Bronchial epithelial cell (primary cell): ENCODE measurements at regions not wholly inside any gene's neighbourhood (a gene's known extent, or its start where the extent isn't known, plus 50 kb on each side); places are given as distances from the start of the nearest gene placed in this dataset.

Experiments used
- DNase-seq: peaks from one replicate; pipeline ENCODE4 v3.0.0-alpha.2; 2010; ENCODE audit warnings: low read depth
- FAIRE-seq: peaks from 2 replicates; lab custom pipeline; 2011; peaks lifted over from hg19 to GRCh38; lab: Jason Lieb, UNC
- H3K27me3 ChIP-seq: 2 replicates; pipeline ENCODE4 v1.5.1; 2011; ENCODE audit warnings: low read length; ENCODE audit not compliant: control insufficient read depth, insufficient read depth
- H3K36me3 ChIP-seq: 2 replicates; pipeline ENCODE4 v1.5.1; 2011; ENCODE audit warnings: low read length; ENCODE audit not compliant: control insufficient read depth, insufficient read depth
- H3K4me3 ChIP-seq: 2 replicates; pipeline ENCODE4 v1.5.1; 2011; ENCODE audit warnings: mild to moderate bottlenecking, low read depth, low read length, control low read depth
- TF ChIP-seq, protein P1 (sequence below): IDR thresholded peaks from 2 replicates; pipeline ENCODE4 v1.5.1; 2011; ENCODE audit warnings: mild to moderate bottlenecking, moderate library complexity, low read length, control low read depth, inconsistent platforms; ENCODE audit not compliant: insufficient read depth, severe bottlenecking

DNA sequence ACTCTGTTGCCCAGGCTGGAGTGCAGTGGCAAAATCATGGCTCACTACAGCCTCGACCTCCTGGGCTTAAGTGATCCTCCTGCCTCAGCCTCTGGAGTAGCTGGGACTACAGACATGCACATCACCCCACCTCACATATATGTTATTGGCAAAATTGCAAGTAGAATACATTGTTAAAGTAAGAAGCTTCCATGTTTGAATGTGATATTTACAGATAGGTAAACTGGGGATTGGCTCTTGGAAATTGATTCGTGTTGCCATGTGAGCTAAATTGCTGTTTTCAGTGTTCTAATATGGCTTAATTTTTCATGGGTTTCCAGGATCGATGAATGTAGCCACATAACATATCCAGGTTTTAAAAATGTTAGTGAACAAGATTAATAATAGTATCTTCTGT lies 149.0 kb upstream of the ZNF217 start:
- no peaks in the 10 kb centered on the region for H3K36me3 ChIP-seq
- H3K4me3 ChIP-seq, result no peak overlapping the region
- TF ChIP-seq, protein P1, sequence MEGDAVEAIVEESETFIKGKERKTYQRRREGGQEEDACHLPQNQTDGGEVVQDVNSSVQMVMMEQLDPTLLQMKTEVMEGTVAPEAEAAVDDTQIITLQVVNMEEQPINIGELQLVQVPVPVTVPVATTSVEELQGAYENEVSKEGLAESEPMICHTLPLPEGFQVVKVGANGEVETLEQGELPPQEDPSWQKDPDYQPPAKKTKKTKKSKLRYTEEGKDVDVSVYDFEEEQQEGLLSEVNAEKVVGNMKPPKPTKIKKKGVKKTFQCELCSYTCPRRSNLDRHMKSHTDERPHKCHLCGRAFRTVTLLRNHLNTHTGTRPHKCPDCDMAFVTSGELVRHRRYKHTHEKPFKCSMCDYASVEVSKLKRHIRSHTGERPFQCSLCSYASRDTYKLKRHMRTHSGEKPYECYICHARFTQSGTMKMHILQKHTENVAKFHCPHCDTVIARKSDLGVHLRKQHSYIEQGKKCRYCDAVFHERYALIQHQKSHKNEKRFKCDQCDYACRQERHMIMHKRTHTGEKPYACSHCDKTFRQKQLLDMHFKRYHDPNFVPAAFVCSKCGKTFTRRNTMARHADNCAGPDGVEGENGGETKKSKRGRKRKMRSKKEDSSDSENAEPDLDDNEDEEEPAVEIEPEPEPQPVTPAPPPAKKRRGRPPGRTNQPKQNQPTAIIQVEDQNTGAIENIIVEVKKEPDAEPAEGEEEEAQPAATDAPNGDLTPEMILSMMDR, result no peak
- DNase-seq (no peak), FAIRE-seq (no peak)
- H3K27me3 ChIP-seq, result no peaks in the 10 kb centered on the region

DNA sequence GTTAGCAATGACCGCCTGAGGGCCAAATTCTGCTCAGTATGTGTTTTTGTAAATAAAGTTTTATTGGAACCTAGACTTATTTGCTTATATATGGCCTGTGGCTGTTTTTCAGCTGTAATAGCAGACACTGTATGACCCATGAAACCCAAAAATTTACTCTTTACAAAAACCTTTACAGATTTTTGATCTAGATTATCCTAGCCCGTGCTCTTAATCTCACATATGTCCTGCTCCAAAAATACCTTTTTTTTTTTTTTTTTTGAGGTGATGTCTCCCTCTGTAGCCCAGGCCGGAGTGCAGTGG lies 148.0 kb upstream of the ZNF217 start:
- TF ChIP-seq, protein P1, result no peak
- no peak for FAIRE-seq

DNA sequence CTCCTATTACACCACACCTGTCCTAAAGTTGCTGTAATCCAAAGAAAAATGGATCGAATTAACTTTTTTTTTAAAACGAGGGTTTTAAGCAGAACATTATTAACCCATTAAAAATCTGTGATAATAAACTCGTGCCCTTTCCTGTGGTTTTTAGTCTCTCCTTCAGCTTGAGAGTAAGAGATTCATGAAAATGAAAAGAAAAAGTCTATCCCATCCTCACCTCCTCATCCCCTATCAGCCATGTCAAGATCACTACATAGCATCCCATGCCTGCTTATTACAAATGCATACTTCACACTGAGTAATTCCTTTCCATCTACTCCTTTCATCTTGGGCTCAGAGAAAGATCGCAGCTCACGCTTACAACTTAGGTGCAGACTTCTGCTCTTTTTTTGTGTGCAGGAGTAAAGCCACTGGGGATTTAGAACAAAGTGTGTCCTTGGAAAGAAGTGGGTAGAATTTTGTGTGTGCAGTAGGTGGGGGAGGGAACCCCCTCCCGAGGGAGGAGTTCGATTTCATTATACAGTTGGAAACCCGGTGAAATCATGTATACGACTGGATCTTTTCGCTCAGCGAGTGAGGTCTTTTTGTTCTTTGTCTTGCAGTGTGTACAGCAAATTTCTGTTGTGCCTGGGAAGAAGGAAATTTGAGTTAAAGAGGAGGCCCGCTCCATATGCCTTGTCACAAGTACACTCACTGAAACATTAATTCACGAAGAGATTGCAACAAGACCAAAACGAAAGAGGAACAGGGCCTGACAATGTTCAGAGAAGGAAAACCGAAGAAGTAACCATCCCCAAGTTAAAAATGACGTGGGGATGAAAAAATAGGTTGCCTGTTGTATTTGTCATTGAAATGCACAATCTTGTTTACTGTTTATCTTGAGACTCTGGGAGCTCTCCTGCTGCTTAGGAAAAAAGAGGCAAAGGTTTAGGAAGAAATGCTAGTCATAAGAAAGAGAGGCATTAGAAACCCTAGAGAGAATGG lies 146.5 kb upstream of the ZNF217 start:
- DNase-seq, result peak; percentile 63
- Histone ChIP-seq H3K27me3 (no peaks in the 10 kb centered on the region), H3K4me3 (peak overlapping the region; percentile 10), H3K36me3 (no peaks in the 10 kb centered on the region)
- TF ChIP-seq, protein P1, result no peak
- no peak for FAIRE-seq

More for the DNA sequence above, 148.0 kb upstream of the ZNF217 start:
- no peaks in the 10 kb centered on the region for H3K36me3 ChIP-seq
- H3K4me3 ChIP-seq, result no peak overlapping the region
- DNase-seq, result no peak
- H3K27me3 ChIP-seq, result no peaks in the 10 kb centered on the region

DNA sequence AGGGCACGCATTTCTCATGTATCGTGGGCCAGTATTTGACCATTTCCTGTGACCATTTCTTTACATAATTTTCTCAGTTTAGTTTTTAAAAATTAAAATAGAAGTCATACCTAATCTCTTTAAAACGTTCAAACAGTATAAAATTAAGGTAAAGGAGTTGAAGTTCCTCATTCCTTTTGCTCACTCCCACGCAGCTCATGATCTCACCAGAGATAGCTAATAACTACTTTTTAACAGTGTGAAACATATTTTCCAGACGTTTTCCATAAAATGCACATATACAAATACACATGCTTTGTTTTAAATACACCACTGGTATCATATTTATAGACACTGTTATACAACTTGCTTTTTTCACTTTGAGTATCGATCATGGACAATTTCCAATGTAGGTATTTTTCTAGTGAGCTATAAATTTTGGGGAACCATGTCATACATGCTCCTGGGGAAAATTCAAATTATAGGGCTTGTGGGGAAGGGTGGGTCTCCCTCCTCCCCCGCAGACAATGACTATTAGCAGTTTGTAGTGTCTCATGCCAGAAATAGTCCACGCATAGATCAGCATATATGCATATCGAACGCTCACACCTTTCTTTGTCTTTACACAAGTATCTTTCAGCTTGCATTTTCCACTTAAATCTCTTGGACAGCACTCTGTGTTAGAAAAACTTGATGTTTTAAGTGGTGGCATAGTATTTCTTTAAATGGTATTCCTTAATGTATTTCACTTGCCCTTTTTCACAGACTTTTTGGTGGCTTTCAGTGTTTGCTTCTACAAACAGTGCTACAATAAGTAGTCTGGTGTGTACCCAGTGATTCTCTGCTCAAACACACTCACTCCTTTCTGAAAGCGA lies 145.5 kb upstream of the ZNF217 start:
- no peaks in the 10 kb centered on the region for H3K27me3 ChIP-seq
- peak overlapping the region; percentile 44 for H3K4me3 ChIP-seq
- DNase-seq (peak; percentile 81), FAIRE-seq (no peak)
- no peaks in the 10 kb centered on the region for H3K36me3 ChIP-seq
- TF ChIP-seq, protein P1, result no peak

DNA sequence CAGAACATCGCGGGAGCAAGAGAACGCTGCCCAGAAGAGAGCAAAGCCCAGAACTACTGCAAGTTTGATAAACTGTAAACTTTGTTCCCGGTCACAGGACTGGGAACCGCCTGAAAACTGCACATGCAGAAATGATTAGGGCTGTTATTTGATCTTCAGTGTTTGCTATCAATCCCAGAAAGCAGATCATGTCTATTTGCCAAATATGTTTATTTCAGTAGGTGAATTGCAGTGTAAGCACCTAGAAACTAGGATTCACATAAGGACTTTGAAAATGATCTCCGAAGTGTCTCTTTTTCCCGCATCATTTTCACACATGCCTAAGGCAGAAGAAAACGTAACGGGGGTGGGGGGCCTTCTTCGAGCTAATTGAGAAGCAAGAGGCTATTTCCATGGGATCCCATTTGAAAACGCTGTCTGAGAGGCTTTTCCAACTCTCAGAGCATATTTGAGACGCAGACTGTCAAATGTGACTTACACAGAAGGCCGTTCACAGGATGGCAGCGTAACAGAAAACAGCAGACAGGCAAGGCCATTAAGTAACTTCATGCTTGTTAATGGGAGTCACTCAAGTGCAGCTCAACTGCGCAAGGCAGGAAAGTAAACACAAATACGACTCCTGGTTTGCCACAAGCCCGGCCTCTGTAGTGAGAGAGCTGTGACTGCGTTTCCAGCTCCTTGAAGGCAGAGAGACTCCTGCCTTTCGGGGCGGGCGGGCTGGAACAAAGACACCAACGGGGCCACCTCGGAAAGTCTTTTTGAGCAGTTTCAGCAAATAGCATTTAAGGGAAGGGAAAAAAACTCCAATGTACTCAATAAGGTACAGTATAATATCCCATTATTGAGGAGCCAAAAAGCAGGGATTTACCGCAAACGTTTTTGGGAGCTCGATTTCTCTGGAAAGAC lies 144.7 kb upstream of the ZNF217 start:
- Histone ChIP-seq H3K36me3 (no peaks in the 10 kb centered on the region), H3K27me3 (no peaks in the 10 kb centered on the region), H3K4me3 (peak overlapping the region; percentile 44)
- TF ChIP-seq, protein P1, result no peak
- FAIRE-seq (no peak), DNase-seq (peak; percentile 96)
